Spleen (tissue), 11 donors: ENCODE measurements at regions not wholly inside any gene's neighbourhood (a gene's known extent, or its start where the extent isn't known, plus 50 kb on each side); places are given as distances from the start of the nearest gene placed in this dataset.

Experiments
- DNase-seq: peaks from one replicate; pipeline ENCODE4 v3.0.0-alpha.2; 2020
- H3K27ac ChIP-seq, 8 donors: fragments of 200-600 bp; sonication (generic) in 7 of 8; 1 replicate in 4 of 8; 2 replicates in 4 of 8; pipeline versions ENCODE4 v1.5.0 to v1.8.0; 2016 to 2021; ENCODE audit warnings: inconsistent platforms in 4 of 8, mild to moderate bottlenecking in 4 of 8, moderate library complexity in 1 of 8
- H3K27me3 ChIP-seq, 7 donors: fragments of 200-600 bp; sonication (generic) in 6 of 7; replicated peaks in 1 of 7; 1 replicate in 4 of 7; 2 replicates in 3 of 7; pipeline versions ENCODE4 v1.5.0 to v1.8.0; 2016 to 2021; ENCODE audit warnings: inconsistent platforms in 3 of 7, mild to moderate bottlenecking in 1 of 7
- H3K36me3 ChIP-seq, 6 donors: fragments of 200-600 bp; sonication (generic) in 5 of 6; 1 replicate in 4 of 6; 2 replicates in 2 of 6; pipeline versions ENCODE4 v1.5.0 to v1.8.0; 2016 to 2021; ENCODE audit warnings: inconsistent platforms in 2 of 6
- H3K4me1 ChIP-seq, 6 donors: fragments of 200-600 bp; sonication (generic) in 5 of 6; 1 replicate in 3 of 6; 2 replicates in 3 of 6; pipeline versions ENCODE4 v1.5.0 to v1.8.0; 2016 to 2021; ENCODE audit warnings: inconsistent platforms in 3 of 6
- H3K4me3 ChIP-seq, 8 donors: fragments of 200-600 bp; sonication (generic) in 7 of 8; 1 replicate in 4 of 8; 2 replicates in 4 of 8; pipeline versions ENCODE4 v1.5.0 to v1.8.0; 2016 to 2021; ENCODE audit warnings: inconsistent platforms in 4 of 8, mild to moderate bottlenecking in 4 of 8, moderate library complexity in 2 of 8
- H3K9me3 ChIP-seq, 8 donors: fragments of 200-600 bp; sonication (generic) in 7 of 8; 1 replicate in 4 of 8; 2 replicates in 4 of 8; pipeline versions ENCODE4 v1.5.0 to v1.8.0; 2016 to 2021; ENCODE audit warnings: inconsistent platforms in 4 of 8
- POLR2A ChIP-seq, 3 donors: fragments of 450-650 bp; IDR thresholded peaks; one replicate each; pipeline ENCODE4 v1.5.1; 2017; ENCODE audit warnings: antibody characterized with exemption in 3 of 3, mild to moderate bottlenecking in 1 of 3
- POLR2AphosphoS5 ChIP-seq, 3 donors: sonication (generic); formaldehyde crosslinking; IDR thresholded peaks; one replicate each; pipeline ENCODE4 v1.5.1; 2017; ENCODE audit warnings: antibody characterized with exemption in 3 of 3
- WGBS, 5 donors: extraction: QIAGEN DNeasy Blood & Tissue Kit in 3 of 5; methylation state at CpG; one replicate each; pipeline versions ENCODE4 v1.1.5 to v1.1.7; 2013 to 2018; 5-methylcytosine and 5-hydroxymethylcytosine counted together
- intact Hi-C: fragments of 100-400 bp; cut with DNase I; formaldehyde crosslinking; loops from one replicate; pipeline ENCODE4 v1.15.0; 2023; ENCODE audit warnings: low total_unique reads
- TF ChIP-seq, protein P1 (sequence below), 11 experiments: fragments of 200-600 bp in 7 of 11; fragments of 450-650 bp in 4 of 11; sonication (generic) in 4 of 11; IDR thresholded peaks in 8 of 11; conservative IDR thresholded peaks in 3 of 11; 1 replicate in 7 of 11; 2 replicates in 4 of 11; pipeline versions ENCODE4 v1.4.0 to v1.8.0; 2016 to 2021; ENCODE audit warnings: antibody characterized with exemption in 11 of 11, inconsistent platforms in 4 of 11, mild to moderate bottlenecking in 1 of 11
- donor health status: healthy with polysubstance abuse.
- donor health status: DM: no; HTN: no; CAD: no; lungs with moderate emphysema.
- donor health status: DM: no; HTN: no; CAD: no.
- donor health status: Bipolar disorder and iron deficiency.
- donor health status: healthy.
- donor health status: DM: no; HTN: no; CAD: no.
- donor health status: DM: yes; HTN: yes; CAD: no.

DNA sequence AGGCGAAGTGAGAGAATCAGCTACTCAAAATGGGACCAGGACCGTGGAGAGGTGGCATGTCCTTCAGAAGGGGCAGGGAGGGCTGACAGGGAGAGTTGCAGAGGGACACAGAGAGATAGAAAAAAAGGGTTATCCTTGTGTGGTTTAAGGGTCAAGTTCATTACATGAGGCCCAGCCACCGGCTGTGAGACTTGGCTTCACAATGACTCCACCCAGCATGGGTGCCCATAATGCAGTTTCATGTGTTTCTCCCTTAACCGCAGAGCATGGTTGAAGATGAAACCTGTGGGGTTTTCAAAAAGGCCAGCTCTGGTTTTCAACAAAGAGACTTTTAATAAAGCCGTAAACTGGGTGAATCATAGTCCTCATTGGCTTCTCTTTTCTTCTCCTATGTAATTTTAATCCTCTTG is 164.6 kb downstream of the KLF5 start:
- Histone ChIP-seq H3K36me3 (no peaks in the 10 kb centered on the region), H3K27ac (no peak overlapping the region), H3K4me1 (no peaks in the 10 kb centered on the region), H3K4me3 (no peak overlapping the region), H3K9me3 (no peaks in the 10 kb centered on the region), H3K27me3 (no peaks in the 10 kb centered on the region)
- intact Hi-C loops = no loop called here
- no peak for TF ChIP-seq POLR2AphosphoS5 (IDR thresholded peaks at IDR 0.05)
- TF ChIP-seq POLR2A (IDR thresholded peaks at IDR 0.05) = no peak
- TF ChIP-seq, protein P1, sequence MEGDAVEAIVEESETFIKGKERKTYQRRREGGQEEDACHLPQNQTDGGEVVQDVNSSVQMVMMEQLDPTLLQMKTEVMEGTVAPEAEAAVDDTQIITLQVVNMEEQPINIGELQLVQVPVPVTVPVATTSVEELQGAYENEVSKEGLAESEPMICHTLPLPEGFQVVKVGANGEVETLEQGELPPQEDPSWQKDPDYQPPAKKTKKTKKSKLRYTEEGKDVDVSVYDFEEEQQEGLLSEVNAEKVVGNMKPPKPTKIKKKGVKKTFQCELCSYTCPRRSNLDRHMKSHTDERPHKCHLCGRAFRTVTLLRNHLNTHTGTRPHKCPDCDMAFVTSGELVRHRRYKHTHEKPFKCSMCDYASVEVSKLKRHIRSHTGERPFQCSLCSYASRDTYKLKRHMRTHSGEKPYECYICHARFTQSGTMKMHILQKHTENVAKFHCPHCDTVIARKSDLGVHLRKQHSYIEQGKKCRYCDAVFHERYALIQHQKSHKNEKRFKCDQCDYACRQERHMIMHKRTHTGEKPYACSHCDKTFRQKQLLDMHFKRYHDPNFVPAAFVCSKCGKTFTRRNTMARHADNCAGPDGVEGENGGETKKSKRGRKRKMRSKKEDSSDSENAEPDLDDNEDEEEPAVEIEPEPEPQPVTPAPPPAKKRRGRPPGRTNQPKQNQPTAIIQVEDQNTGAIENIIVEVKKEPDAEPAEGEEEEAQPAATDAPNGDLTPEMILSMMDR (IDR thresholded peaks at IDR 0.05 in 8 of 11, conservative IDR thresholded peaks at IDR 0.05 in 3 of 11) = no peak
- no peak for DNase-seq
- WGBS, 5 donors = 47 to 73% (median 70%) methylated on average over 5 of the region's 5 CpGs

GRCh38 chr13:73222627-73223305 is 164.0 kb downstream of the KLF5 start:
- Histone ChIP-seq H3K27me3 (no peaks in the 10 kb centered on the region), H3K4me3 (no peak overlapping the region), H3K4me1 (no peaks in the 10 kb centered on the region), H3K27ac (no peak overlapping the region), H3K36me3 (no peaks in the 10 kb centered on the region), H3K9me3 (no peaks in the 10 kb centered on the region)
- DNase-seq = no peak
- no peak for TF ChIP-seq POLR2AphosphoS5 (IDR thresholded peaks at IDR 0.05)
- TF ChIP-seq, protein P1 (IDR thresholded peaks at IDR 0.05 in 8 of 11, conservative IDR thresholded peaks at IDR 0.05 in 3 of 11) = no peak
- no peak for TF ChIP-seq POLR2A (IDR thresholded peaks at IDR 0.05)
- 80 to 95% (median 89%) methylated on average over 6 of the region's 6 CpGs for WGBS, 5 donors
- intact Hi-C loops = no loop called here

GRCh38 chr13:73220966-73221720 is 162.3 kb downstream of the KLF5 start:
- DNase-seq = no peak

DNA sequence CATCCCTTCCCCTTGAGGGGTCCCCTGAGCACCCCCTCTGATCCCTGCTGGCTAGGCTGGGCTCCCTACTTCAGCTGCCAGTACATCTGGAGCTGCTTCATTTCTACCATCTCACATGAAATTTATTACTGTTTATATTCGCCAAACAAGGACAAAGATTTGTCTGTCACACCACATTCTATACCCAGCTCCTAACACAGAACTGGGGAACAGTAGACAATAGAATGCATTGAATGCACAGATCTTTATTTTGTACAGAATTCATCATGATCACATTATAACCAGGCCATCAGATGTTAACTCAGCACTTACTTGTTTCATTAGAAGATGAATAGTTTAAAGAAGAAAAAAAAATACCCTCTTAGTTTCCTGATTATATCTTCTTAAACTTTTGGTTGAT is 159.4 kb downstream of the KLF5 start:
- intact Hi-C loops = no loop called here
- TF ChIP-seq, protein P1 (IDR thresholded peaks at IDR 0.05 in 8 of 11, conservative IDR thresholded peaks at IDR 0.05 in 3 of 11) = no peak
- no peak for TF ChIP-seq POLR2AphosphoS5 (IDR thresholded peaks at IDR 0.05)
- TF ChIP-seq POLR2A (IDR thresholded peaks at IDR 0.05) = no peak
- WGBS, 5 donors = 87 to 96% (median 94%) methylated on average over 1 of the region's 1 CpG

More at GRCh38 chr13:73220966-73221720, 162.3 kb downstream of the KLF5 start:
- Histone ChIP-seq H3K27me3 (no peaks in the 10 kb centered on the region), H3K36me3 (no peaks in the 10 kb centered on the region), H3K4me3 (no peak overlapping the region), H3K9me3 (no peaks in the 10 kb centered on the region), H3K4me1 (no peaks in the 10 kb centered on the region), H3K27ac (no peak overlapping the region)
- 54 to 67% (median 61%) methylated on average over 8 of the region's 8 CpGs for WGBS, 5 donors
- intact Hi-C loops = no loop called here
- TF ChIP-seq POLR2A (IDR thresholded peaks at IDR 0.05) = no peak
- TF ChIP-seq POLR2AphosphoS5 (IDR thresholded peaks at IDR 0.05) = no peak
- TF ChIP-seq, protein P1 (IDR thresholded peaks at IDR 0.05 in 8 of 11, conservative IDR thresholded peaks at IDR 0.05 in 3 of 11) = no peak

More for the DNA sequence above, 159.4 kb downstream of the KLF5 start:
- Histone ChIP-seq H3K4me1 (no peaks in the 10 kb centered on the region), H3K36me3 (no peaks in the 10 kb centered on the region), H3K4me3 (no peak overlapping the region), H3K27ac (no peak overlapping the region), H3K27me3 (no peaks in the 10 kb centered on the region), H3K9me3 (no peaks in the 10 kb centered on the region)
- no peak for DNase-seq
